Stimulated activated CD8-positive, alpha-beta memory T cell treated with anti-CD3 and anti-CD28 coated beads, Interleukin-15, amount 100 ng/mL, for 1 hour (primary cell): ENCODE measurements at regions not wholly inside any gene's neighbourhood (a gene's known extent, or its start where the extent isn't known, plus 50 kb on each side); places are given as distances from the start of the nearest gene placed in this dataset.

Experiments
- DNase-seq: peaks from one replicate; pipeline ENCODE4 v3.0.0-alpha.2; 2020; ENCODE audit warnings: low read depth

GRCh38 chr1:29504709-29505410 lies 268.5 kb downstream of the PTPRU start:
- no peak for DNase-seq

- DNase-seq: no peak
Measured at GRCh38 chr1:29504196-29504595, 267.9 kb downstream of the PTPRU start.

DNA sequence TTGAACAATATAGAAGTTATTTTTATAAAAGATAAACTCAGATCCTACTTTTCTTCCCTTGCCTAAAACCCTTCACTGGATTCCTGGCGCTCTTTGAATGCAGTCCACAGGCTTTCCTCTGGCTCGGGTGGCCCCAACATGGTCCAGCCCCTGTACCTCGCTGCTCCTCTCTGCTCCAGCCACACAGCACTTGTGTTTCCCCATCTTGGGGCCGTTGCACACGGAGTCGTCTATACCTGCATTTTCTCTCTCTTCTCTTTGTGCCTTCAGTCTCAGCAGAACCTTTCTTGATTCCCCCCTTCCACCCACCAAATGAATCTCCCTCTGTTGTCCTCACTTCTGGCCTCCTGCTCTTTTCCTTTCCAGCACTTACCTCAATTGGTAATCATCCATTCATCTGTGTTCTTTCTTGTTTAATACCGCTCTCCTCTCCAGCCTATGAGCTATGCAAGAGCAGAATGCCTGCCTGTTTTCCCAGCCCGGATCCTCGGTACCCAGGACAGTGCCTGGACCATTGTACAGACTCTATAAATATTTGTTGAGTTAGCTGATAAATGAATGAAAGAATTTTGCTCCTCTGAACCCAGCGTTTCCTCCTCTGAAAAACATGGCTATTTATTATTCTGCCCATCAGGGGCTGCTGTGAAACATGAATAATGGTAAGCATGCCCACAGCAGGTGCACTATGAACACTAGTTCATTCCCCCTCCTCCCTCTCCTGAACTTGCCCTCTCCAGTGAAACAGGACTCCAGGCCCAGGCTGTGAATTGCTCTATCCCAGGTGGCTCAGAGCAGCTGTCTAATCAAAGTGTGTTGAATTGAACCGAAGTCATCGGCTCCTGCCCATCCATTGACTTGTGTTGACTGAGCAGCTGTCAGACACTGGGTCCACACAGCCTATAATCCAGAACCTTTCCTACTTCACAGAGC lies 266.9 kb downstream of the PTPRU start:
- DNase-seq: no peak

DNA sequence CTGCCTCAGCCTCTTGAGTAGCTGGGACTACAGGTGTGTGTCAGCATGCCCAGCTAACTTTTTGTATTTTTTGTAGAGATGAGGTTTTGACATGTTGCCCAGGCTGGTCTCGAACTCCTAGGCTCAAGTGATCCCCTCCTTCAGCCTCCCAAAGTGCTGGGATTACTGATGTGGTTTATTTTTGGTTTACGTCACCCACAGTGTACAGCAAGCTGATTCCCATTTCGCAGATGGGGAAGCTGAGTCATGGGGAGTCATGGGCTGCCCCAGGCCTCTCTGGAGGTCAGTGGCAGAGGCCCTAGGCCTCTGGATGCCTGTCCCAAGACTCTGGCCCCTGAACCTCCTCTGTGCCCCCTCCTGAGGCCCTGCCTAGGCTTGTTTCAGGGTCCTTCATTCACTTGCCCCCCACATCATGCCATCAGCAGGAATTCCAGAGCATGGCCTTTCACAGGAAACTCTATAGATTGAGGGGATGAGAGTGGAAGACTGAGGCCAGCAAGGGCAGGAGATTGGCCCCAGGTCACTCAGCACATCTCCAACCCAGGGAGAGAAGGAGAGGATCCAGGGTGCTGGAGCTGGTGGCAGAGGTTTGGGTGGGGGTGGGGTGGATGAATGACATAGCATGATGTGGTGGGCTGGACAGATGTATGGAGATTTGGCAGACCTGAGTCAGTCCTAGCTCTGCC lies 266.0 kb downstream of the PTPRU start:
- DNase-seq: no peak

DNA sequence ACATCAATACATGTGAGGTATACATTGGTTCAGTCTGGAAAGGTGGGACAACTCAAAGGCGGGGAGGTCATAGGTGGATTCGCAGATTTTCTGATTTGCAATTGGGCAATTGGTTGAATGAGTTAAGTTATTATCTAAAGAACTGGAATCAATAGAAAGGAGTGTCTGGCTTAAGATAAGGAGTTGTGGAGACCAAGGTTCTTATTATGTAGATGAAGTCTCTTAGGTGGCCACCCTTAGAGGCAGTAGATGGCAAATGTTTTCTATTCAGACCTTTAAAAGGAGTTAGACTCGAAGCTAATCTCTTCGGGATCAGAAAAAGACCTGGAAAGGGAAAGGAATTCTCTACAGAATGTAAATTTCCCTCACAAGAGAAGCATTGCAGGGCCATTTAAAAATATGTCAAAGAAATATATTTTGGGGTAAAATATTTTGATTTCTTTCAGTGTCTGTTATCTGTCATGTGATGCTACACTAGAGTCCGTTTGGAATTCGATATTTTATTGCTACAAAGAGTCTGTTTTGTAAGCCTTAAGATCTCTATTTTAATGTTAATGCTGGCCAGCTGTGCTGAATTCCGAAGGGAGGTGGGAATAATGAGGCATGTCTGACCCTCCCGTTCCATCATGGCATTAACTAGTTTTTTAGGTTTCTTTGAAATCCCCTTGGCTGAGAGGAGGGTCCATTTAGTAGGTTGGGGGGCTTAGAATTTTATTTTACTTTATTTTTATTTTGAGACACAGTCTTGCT lies 265.1 kb downstream of the PTPRU start:
- DNase-seq: no peak

GRCh38 chr1:29500651-29501050 lies 264.3 kb downstream of the PTPRU start:
- no peak for DNase-seq

- no peak for DNase-seq
Measured at GRCh38 chr1:29500041-29500440, 263.7 kb downstream of the PTPRU start.

DNA sequence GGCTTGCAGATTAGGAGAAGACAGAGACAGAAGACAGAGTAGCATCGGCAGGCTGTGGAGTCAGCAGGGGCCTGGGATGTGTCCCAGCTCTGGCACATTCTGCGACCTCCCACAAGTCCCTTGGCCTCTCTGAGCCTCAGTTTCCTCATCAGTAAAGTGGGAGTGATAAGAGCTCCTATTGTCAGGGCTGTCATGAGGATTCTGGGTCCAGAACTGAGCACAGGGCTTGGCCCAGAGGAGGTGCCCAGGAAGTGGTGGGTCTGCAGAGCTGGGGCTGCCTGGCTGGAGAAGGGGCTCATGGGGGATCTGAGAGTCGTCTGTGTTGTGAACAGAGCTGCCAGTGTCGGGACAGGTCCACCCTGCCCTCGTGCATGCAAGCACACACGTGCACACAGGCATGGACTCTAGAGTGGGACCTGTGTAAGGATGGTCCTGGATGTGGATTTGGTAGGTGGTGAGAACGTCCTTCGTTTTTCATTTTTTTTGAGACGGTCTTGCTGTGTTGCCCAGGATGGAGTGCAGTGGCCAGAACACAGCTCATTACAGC lies 262.9 kb downstream of the PTPRU start:
- DNase-seq: no peak

DNA sequence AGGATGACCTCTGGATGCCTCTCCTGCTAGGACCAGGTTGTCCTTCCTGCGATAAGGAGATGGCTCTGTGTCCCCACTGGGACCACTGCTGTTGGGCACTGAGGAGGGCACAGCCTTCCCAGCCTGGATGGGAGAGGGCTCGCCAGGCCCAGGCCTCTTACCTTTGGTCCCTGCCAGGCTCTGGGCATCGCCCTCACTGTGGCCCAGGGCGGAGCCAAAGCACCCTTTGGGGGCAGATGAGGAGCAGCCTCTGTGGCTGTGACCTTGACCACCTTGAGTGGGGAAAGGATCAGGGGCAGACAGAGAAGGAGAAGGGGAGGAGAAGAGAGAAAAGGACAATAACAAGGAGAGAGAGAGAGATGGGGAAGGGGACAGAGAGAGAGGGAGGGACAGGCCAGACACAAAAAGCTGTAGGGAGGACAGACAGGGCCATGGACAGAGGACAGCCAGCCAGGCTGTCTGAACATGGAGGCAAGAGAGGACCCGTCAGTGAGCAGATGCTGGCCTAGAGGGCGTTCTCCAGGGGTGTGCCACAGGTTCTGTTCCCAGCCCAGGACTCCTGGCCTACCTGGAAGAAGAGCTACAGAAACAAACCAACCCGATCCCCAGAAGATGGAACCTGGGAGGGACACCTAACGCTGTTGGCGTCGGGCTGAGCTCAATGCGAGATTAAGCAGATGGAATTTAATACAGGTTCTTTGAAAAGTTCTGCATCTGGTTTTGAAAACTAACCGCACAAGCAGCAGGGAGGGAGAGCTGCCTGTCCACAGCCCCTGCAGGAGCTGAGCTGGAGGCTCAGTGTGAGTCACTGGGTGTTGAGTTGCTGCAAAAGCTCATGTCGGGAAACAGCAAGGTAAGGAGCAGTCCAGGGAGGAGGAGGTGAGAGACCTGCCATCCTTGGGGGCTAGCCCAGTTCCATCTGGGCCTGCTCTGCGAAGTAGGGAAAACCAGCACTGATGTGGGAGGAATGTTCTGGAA lies 262.1 kb downstream of the PTPRU start:
- no peak for DNase-seq

GRCh38 chr1:29497395-29498125 lies 261.2 kb downstream of the PTPRU start:
- no peak for DNase-seq

- no peak for DNase-seq
Measured at GRCh38 chr1:29496701-29497100, 260.4 kb downstream of the PTPRU start.

DNA sequence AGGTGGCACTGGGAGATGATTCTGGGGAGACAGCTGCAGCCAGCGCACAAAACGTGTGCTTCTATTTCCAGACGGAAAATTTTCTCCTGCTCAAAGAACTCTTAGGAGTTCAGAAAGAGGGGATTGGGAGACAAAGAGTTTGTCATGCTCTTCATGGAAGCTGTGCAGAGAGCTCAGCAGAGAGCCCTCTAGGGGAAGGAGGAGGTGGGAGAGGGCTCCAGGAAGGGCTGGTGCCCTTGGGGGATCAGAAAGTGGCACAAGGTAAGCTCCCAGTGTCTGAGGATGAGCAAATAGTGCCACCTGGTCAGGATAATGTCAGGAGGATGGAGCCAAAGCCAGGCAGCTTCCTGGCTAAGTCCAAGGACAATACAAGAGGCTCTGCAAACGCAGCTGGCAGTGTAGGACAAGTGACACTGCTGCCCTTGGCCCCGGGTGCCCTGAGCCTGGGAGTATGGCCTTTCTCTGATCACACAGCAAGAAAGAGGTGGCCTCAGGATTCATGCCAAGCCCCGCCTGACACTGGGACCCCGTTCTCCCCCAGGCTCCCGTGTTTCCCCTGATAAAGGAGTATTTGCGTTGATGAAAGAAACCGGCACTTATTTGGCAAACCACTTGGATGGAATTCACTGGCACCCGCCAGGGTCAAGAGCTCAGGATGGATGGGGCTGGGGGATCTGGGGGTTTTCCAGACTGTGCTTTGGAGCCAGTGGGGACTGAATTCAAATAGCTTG lies 254.0 kb downstream of the PTPRU start:
- no peak for DNase-seq

- no peak for DNase-seq
Measured at GRCh38 chr1:29489471-29489870, 253.1 kb downstream of the PTPRU start.

GRCh38 chr1:29488794-29489311 lies 252.5 kb downstream of the PTPRU start:
- no peak for DNase-seq

GRCh38 chr1:29488086-29488793 lies 251.9 kb downstream of the PTPRU start:
- no peak for DNase-seq

DNA sequence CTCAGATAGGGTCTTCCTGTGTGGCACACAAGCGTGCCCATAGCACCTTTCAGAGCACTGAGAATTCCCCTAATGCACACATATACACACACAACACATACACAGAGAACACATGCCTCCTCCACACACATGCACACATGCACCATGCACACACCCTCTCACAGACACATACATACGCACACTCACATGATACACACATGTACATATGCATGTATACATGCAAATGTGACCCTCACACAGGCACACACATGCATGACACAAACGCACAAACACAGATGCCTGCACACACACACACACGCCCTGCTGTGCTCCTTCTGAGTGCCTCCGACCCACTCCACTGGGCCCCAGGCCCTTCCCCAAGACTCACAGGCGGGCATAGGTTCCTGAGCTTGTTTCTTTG lies 251.0 kb downstream of the PTPRU start:
- no peak for DNase-seq

DNA sequence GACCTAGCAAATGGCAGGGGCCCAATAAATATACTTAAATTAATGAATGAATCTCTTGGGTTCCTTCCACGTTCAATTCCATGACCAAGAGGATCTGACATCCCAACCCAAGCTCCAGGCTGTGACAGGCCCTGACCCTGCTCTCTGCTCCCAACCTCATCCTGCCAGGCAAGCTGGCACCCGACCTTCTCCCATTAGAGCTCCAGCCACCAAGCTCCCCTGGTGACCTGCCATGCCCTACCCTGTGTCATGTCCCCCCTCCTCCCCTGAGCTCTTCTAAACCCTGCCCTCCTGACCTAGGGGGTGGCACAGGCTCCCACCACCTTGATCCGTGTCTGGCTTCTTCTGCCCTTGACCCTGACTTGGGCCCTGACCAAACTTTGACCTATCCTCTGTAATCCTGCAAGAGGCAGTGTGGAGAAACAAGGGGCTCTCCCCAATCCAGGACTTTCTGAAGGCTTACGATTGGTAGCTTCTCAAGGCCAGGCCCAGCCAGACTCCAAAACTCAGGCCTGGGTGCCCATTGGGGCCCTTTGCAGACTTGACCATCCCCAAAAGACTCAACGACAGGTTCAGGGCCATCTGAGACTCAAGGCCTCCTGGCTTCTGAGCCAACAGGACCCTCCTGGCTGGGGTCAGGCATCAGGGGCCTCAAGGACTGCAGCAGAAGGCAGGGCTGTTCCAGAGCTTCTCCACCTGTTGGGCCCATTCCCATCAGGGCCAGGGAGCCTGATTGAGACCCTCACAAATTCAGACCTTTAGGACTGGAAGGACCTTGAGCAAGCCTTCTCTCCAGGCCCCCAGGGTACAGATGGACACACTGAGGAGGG lies 249.0 kb downstream of the PTPRU start:
- DNase-seq: no peak
